ENCODE measurements at regions not wholly inside any gene's neighbourhood (a gene's known extent, or its start where the extent isn't known, plus 50 kb on each side); places are given as distances from the start of the nearest gene placed in this dataset.

DNA sequence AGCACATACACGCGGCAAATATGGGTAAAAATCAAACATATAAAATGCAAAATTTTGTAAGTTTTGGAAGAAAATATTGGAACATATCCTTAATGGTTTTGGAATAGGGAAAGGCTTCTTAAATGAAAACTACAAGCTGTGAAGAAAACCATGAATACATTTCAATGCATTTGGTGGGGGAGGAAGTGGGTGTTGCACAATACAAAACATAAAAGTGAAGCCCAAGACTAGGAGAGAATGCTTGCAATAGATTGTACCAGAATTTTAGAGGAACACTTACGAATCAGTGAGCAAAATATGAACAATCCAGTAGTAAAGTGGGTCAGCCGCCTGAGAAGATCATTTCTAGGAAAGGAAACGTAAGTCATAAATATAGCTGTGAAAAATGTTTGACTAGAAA is 322.6 kb upstream of the MKI67 start:
- Histone ChIP-seq H3K4me3 (no peak overlapping the region), H3K27ac (no peak overlapping the region), H3K4me1 (ENCODE audit: insufficient read depth) (no peaks in the 10 kb centered on the region), H3K9me3 (no peaks in the 10 kb centered on the region), H3K27me3 (no peaks in the 10 kb centered on the region), H3K36me3 (no peaks in the 10 kb centered on the region)
- TF ChIP-seq EP300 (IDR thresholded peaks at IDR 0.05) (no peak), POLR2A (IDR thresholded peaks at IDR 0.05) (no peak)
- TF ChIP-seq, protein P1, sequence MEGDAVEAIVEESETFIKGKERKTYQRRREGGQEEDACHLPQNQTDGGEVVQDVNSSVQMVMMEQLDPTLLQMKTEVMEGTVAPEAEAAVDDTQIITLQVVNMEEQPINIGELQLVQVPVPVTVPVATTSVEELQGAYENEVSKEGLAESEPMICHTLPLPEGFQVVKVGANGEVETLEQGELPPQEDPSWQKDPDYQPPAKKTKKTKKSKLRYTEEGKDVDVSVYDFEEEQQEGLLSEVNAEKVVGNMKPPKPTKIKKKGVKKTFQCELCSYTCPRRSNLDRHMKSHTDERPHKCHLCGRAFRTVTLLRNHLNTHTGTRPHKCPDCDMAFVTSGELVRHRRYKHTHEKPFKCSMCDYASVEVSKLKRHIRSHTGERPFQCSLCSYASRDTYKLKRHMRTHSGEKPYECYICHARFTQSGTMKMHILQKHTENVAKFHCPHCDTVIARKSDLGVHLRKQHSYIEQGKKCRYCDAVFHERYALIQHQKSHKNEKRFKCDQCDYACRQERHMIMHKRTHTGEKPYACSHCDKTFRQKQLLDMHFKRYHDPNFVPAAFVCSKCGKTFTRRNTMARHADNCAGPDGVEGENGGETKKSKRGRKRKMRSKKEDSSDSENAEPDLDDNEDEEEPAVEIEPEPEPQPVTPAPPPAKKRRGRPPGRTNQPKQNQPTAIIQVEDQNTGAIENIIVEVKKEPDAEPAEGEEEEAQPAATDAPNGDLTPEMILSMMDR (IDR thresholded peaks at IDR 0.05): no peak
- DNase-seq: no peak
- 77 to 80% (median 79%) methylated on average over 5 of the region's 5 CpGs for WGBS, 3 donors
- intact Hi-C loops (cut with DNase I): no loop called here

DNA sequence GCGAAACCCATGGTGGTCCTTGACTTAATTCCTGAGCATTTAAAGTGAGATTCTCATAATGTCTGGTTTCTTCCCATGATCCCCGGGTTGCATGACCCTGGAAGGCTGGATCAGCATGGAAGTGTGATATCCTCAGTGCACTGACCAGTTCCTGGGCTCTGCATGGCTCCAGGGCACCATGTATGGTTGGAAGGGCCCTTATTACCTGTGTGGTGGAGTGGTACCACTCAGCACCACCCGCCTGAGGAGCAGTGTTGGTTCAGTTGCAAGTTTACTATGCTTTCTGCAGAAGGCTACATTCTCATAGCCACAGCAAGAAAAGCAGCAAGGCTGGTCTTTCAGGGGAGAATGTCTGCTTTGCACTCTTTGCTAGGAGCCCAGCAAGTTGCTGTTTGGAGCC is 325.7 kb upstream of the MKI67 start:
- intact Hi-C loops (cut with DNase I): no loop called here
- Histone ChIP-seq H3K9me3 (no peaks in the 10 kb centered on the region), H3K27me3 (no peaks in the 10 kb centered on the region), H3K36me3 (no peaks in the 10 kb centered on the region), H3K27ac (no peak overlapping the region), H3K4me1 (ENCODE audit: insufficient read depth) (no peaks in the 10 kb centered on the region), H3K4me3 (no peak overlapping the region)
- WGBS, 3 donors: 66 to 92% (median 77%) methylated on average over 3 of the region's 3 CpGs
- TF ChIP-seq EP300 (IDR thresholded peaks at IDR 0.05): no peak
- TF ChIP-seq, protein P1 (IDR thresholded peaks at IDR 0.05): no peak
- TF ChIP-seq POLR2A (IDR thresholded peaks at IDR 0.05): no peak
- DNase-seq: no peak

DNA sequence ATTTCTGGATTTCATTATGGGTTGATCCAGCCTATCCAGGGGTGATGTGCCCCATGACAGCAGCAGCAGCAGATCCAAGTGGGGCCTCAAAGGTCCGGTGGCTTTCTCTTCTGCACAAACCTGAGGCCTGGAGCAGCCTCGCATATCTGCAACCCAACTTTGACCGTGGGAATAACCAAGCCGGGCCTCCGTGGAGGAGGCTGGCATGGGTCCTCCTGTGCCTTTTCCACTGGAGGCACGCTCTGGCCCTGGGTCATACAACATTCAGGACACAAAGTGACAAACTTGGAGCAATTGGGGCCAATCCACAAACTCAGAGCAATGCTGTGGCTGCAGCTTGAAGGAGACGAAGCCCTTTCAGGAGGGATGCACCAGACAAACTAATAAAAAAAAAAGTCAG is 330.0 kb upstream of the MKI67 start:
- H3K27ac ChIP-seq: no peak overlapping the region
- H3K4me1 ChIP-seq (ENCODE audit: insufficient read depth): no peaks in the 10 kb centered on the region
- H3K27me3 ChIP-seq: no peaks in the 10 kb centered on the region
- intact Hi-C loops (cut with DNase I): no loop called here
- 75 to 85% (median 83%) methylated on average over 7 of the region's 7 CpGs for WGBS, 3 donors
- H3K9me3 ChIP-seq: no peaks in the 10 kb centered on the region
- TF ChIP-seq POLR2A (IDR thresholded peaks at IDR 0.05) (no peak), EP300 (IDR thresholded peaks at IDR 0.05) (no peak)
- TF ChIP-seq, protein P1 (IDR thresholded peaks at IDR 0.05): no peak
- H3K4me3 ChIP-seq: no peak overlapping the region
- no peak for DNase-seq
- H3K36me3 ChIP-seq: no peaks in the 10 kb centered on the region

DNA sequence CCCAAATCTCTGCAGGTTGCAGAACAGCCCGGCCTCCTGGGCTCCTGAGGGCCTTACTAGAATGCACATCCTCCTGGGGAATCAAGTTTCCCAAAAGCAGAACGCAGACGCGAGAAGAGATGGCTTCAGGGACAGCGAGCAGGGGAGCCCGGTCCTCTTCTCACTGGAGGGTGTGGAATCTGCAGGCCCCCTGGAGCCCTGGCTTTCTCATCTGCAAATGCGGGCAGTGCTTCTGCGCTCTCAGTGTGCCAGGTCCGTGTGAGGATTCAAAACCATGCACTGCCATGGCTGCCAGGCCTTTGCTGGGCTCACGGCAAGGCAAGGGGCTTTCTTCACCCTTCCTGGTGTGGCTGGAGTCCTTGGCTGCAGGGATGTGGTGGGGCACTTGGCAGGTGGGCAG is 330.9 kb upstream of the MKI67 start:
- intact Hi-C loops (cut with DNase I): no loop called here
- H3K4me1 ChIP-seq (ENCODE audit: insufficient read depth): no peaks in the 10 kb centered on the region
- H3K4me3 ChIP-seq: no peak overlapping the region
- no peaks in the 10 kb centered on the region for H3K36me3 ChIP-seq
- TF ChIP-seq, protein P1 (IDR thresholded peaks at IDR 0.05): no peak
- no peak for TF ChIP-seq POLR2A (IDR thresholded peaks at IDR 0.05)
- no peak for TF ChIP-seq EP300 (IDR thresholded peaks at IDR 0.05)
- H3K27ac ChIP-seq: no peak overlapping the region
- H3K27me3 ChIP-seq: no peaks in the 10 kb centered on the region
- no peaks in the 10 kb centered on the region for H3K9me3 ChIP-seq
- no peak for DNase-seq
- 65 to 75% (median 71%) methylated on average over 9 to 10 of the region's 10 CpGs for WGBS, 3 donors

DNA sequence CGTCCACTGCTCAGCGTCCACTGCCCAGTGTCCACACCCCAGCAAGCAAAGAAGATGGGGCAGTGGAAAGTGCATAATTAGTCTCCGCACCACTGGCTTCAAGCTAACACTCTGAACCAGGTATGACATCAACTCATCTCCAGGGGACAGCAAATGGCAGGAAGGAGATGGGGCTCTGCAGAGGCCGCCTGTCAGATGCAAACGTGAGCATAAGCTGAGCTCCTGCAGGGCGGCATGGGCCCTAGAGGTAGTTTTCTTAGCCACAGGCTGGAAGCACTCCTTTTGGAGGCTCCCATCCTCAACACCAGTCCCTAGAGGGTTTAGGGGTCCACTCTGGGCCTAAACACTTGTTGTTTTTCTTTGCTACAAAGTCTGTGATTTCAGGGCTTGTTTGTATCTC is 335.8 kb upstream of the MKI67 start:
- DNase-seq: no peak
- no peaks in the 10 kb centered on the region for H3K27me3 ChIP-seq
- H3K9me3 ChIP-seq: no peaks in the 10 kb centered on the region
- WGBS, 3 donors: 67 to 78% (median 73%) methylated on average over 6 of the region's 6 CpGs
- no peak overlapping the region for H3K4me3 ChIP-seq
- TF ChIP-seq POLR2A (IDR thresholded peaks at IDR 0.05) (no peak), EP300 (IDR thresholded peaks at IDR 0.05) (no peak)
- TF ChIP-seq, protein P1 (IDR thresholded peaks at IDR 0.05): no peak
- no peaks in the 10 kb centered on the region for H3K36me3 ChIP-seq
- H3K27ac ChIP-seq: no peak overlapping the region
- H3K4me1 ChIP-seq (ENCODE audit: insufficient read depth): no peaks in the 10 kb centered on the region
- intact Hi-C loops (cut with DNase I): loop anchor here in 1 of 4 donors (5.0 kb wide), 1 partner anchor 1215 kb away; no protein-coding TSS in a partner anchor

Data from ovary (tissue), 7 donors.